Trophoblast cell (in vitro differentiated cells and primary cell): ENCODE measurements at regions not wholly inside any gene's neighbourhood (a gene's known extent, or its start where the extent isn't known, plus 50 kb on each side); places are given as distances from the start of the nearest gene placed in this dataset.

Experiments
- DNase-seq, 2 donors: peaks; one replicate each; pipeline ENCODE4 v3.0.0-alpha.2; 2016
- H2AFZ ChIP-seq: 2 replicates; pipeline ENCODE4 v1.6.1; 2013; ENCODE audit warnings: low read length, moderate library complexity, mild to moderate bottlenecking; ENCODE audit not compliant: insufficient read depth, poor library complexity
- H2AK5ac ChIP-seq: 2 replicates; pipeline ENCODE4 v1.6.1; 2013; ENCODE audit warnings: mild to moderate bottlenecking, low read length
- H2BK120ac ChIP-seq: 2 replicates; pipeline ENCODE4 v1.6.1; 2013; ENCODE audit warnings: low read length, mild to moderate bottlenecking, moderate library complexity; ENCODE audit not compliant: insufficient read depth, poor library complexity
- H2BK12ac ChIP-seq: 2 replicates; pipeline ENCODE4 v1.6.1; 2013; ENCODE audit warnings: mild to moderate bottlenecking, low read length, moderate library complexity
- H2BK5ac ChIP-seq: 2 replicates; pipeline ENCODE4 v1.6.1; 2013; ENCODE audit warnings: low read length, low read depth, moderate library complexity, mild to moderate bottlenecking; ENCODE audit not compliant: poor library complexity
- H3K14ac ChIP-seq: 2 replicates; pipeline ENCODE4 v1.6.1; 2013; ENCODE audit warnings: mild to moderate bottlenecking, low read length
- H3K18ac ChIP-seq: 2 replicates; pipeline ENCODE4 v1.6.1; 2013; ENCODE audit warnings: mild to moderate bottlenecking, low read length
- H3K23ac ChIP-seq: 2 replicates; pipeline ENCODE4 v1.6.1; 2013; ENCODE audit warnings: low read length
- H3K27ac ChIP-seq: 2 replicates; pipeline ENCODE4 v1.5.1; 2013; ENCODE audit warnings: low read depth, mild to moderate bottlenecking, inconsistent platforms, low read length, moderate library complexity
- H3K27me3 ChIP-seq: 2 replicates; pipeline ENCODE4 v1.6.1; 2013; ENCODE audit warnings: inconsistent platforms, mild to moderate bottlenecking, low read length, moderate library complexity; ENCODE audit not compliant: insufficient read depth
- H3K36me3 ChIP-seq, 2 experiments: 1 replicate in 1 of 2; 2 replicates in 1 of 2; pipeline ENCODE4 v1.6.1; 2013; ENCODE audit warnings: low read length in 2 of 2, mild to moderate bottlenecking in 2 of 2, moderate library complexity in 1 of 2; ENCODE audit not compliant: insufficient read depth in 2 of 2, control insufficient read depth in 1 of 2
- H3K4ac ChIP-seq: 2 replicates; pipeline ENCODE4 v1.6.1; 2013; ENCODE audit warnings: low read depth, mild to moderate bottlenecking, low read length, moderate library complexity
- H3K4me1 ChIP-seq, 2 experiments: 1 replicate in 1 of 2; 2 replicates in 1 of 2; pipeline ENCODE4 v1.6.1; 2013; ENCODE audit warnings: low read length in 2 of 2, mild to moderate bottlenecking in 2 of 2, moderate library complexity in 1 of 2; ENCODE audit not compliant: insufficient read depth in 2 of 2, control insufficient read depth in 1 of 2
- H3K4me2 ChIP-seq: 2 replicates; pipeline ENCODE4 v1.6.1; 2013; ENCODE audit warnings: inconsistent platforms, mild to moderate bottlenecking, low read length, moderate library complexity
- H3K4me3 ChIP-seq: 2 replicates; pipeline ENCODE4 v1.5.1; 2013; ENCODE audit warnings: mild to moderate bottlenecking, low read depth, low read length, inconsistent platforms
- H3K79me1 ChIP-seq: one replicate; pipeline ENCODE4 v1.6.1; 2013; ENCODE audit warnings: low read length
- H3K79me2 ChIP-seq: 2 replicates; pipeline ENCODE4 v1.6.1; 2013; ENCODE audit warnings: low read length, mild to moderate bottlenecking; ENCODE audit not compliant: control insufficient read depth, insufficient read depth, poor library complexity
- H3K9ac ChIP-seq: 2 replicates; pipeline ENCODE4 v1.6.1; 2013; ENCODE audit warnings: mild to moderate bottlenecking, low read length
- H3K9me3 ChIP-seq: 2 replicates; pipeline ENCODE4 v1.6.1; 2013; ENCODE audit warnings: low read depth, mild to moderate bottlenecking, control low read depth, inconsistent platforms, low read length; ENCODE audit not compliant: insufficient read depth
- H4K12ac ChIP-seq: 2 replicates; pipeline ENCODE4 v1.6.1; 2013; ENCODE audit warnings: low read depth, mild to moderate bottlenecking, low read length, moderate library complexity
- H4K8ac ChIP-seq: 2 replicates; pipeline ENCODE4 v1.6.1; 2013; ENCODE audit warnings: low read depth, mild to moderate bottlenecking, low read length, moderate library complexity
- H4K91ac ChIP-seq: one replicate; pipeline ENCODE4 v1.6.1; 2013; ENCODE audit warnings: low read depth, mild to moderate bottlenecking, low read length, moderate library complexity
- WGBS: extraction: QIAGEN DNeasy Blood & Tissue Kit; methylation state at CpG from one replicate; pipeline ENCODE4 v1.1.7; 2013; ENCODE audit warnings: missing lambda C conversion rate; ENCODE audit not compliant: insufficient read length, insufficient coverage; ENCODE audit errors: extremely low coverage; 5-methylcytosine and 5-hydroxymethylcytosine counted together

- Histone ChIP-seq H3K4ac (no peak overlapping the region), H4K8ac (no peak overlapping the region), H3K79me1 (peaks cover 2% of the 10 kb centered on the region), H3K4me2 (no peak overlapping the region), H3K9ac (no peak overlapping the region), H3K9me3 (no peaks in the 10 kb centered on the region), H3K14ac (no peak overlapping the region), H3K36me3 (no peaks in the 10 kb centered on the region), H3K4me1 (peaks cover 6 to 8% of the 10 kb centered on the region in 2 experiments), H3K27me3 (no peaks in the 10 kb centered on the region), H4K91ac (no peak overlapping the region), H2BK5ac (no peak overlapping the region), H2AK5ac (no peak overlapping the region), H3K23ac (no peak overlapping the region), H3K79me2 (no peaks in the 10 kb centered on the region), H3K18ac (no peak overlapping the region), H3K4me3 (no peak overlapping the region), H2BK120ac (no peak overlapping the region), H4K12ac (no peak overlapping the region), H2BK12ac (no peak overlapping the region), H2AFZ (no peak overlapping the region), H3K27ac (no peak overlapping the region)
- DNase-seq = peak in 1 of 2 donors; percentile 26
- WGBS = no CpG with 5 or more reads among the region's 1 CpG
Measured at GRCh38 chr6:77124604-77125003, 338.7 kb downstream of the HTR1B start.

GRCh38 chr6:77123527-77123926 is 339.8 kb downstream of the HTR1B start:
- Histone ChIP-seq H3K79me2 (no peaks in the 10 kb centered on the region), H3K27ac (no peak overlapping the region), H3K14ac (no peak overlapping the region), H3K23ac (no peak overlapping the region), H4K91ac (no peak overlapping the region), H2BK120ac (no peak overlapping the region), H3K9me3 (no peaks in the 10 kb centered on the region), H3K4ac (no peak overlapping the region), H3K36me3 (no peaks in the 10 kb centered on the region), H2BK5ac (no peak overlapping the region), H4K12ac (no peak overlapping the region), H2AFZ (no peak overlapping the region), H4K8ac (no peak overlapping the region), H3K4me2 (no peak overlapping the region), H3K4me3 (no peak overlapping the region), H3K4me1 (peaks cover 6 to 8% of the 10 kb centered on the region in 2 experiments), H2BK12ac (no peak overlapping the region), H3K18ac (no peak overlapping the region), H3K79me1 (peaks cover 2% of the 10 kb centered on the region), H3K27me3 (no peaks in the 10 kb centered on the region), H3K9ac (no peak overlapping the region), H2AK5ac (no peak overlapping the region)
- WGBS = no CpG with 5 or more reads among the region's 3 CpGs
- no peak for DNase-seq

GRCh38 chr6:77106992-77107391 is 356.3 kb downstream of the HTR1B start:
- H3K4me2 ChIP-seq = no peak overlapping the region
- H4K8ac ChIP-seq = no peak overlapping the region
- no peak overlapping the region for H2AFZ ChIP-seq
- no peak overlapping the region for H2BK12ac ChIP-seq
- no peaks in the 10 kb centered on the region for H3K36me3 ChIP-seq
- no peak overlapping the region for H4K91ac ChIP-seq
- no peak overlapping the region for H3K23ac ChIP-seq
- no peak overlapping the region for H3K4ac ChIP-seq
- no peak overlapping the region for H2BK120ac ChIP-seq
- no peaks in the 10 kb centered on the region for H3K9me3 ChIP-seq
- H2BK5ac ChIP-seq = no peak overlapping the region
- no peak for DNase-seq
- no CpG with 5 or more reads among the region's 4 CpGs for WGBS
- H3K4me3 ChIP-seq = no peak overlapping the region
- no peak overlapping the region for H3K27ac ChIP-seq
- H3K18ac ChIP-seq = no peak overlapping the region
- H3K4me1 ChIP-seq = no peaks in the 10 kb centered on the region
- no peak overlapping the region for H2AK5ac ChIP-seq
- H3K79me1 ChIP-seq = no peaks in the 10 kb centered on the region
- no peak overlapping the region for H4K12ac ChIP-seq
- H3K14ac ChIP-seq = no peak overlapping the region
- no peaks in the 10 kb centered on the region for H3K79me2 ChIP-seq
- H3K9ac ChIP-seq = no peak overlapping the region
- no peaks in the 10 kb centered on the region for H3K27me3 ChIP-seq

DNA sequence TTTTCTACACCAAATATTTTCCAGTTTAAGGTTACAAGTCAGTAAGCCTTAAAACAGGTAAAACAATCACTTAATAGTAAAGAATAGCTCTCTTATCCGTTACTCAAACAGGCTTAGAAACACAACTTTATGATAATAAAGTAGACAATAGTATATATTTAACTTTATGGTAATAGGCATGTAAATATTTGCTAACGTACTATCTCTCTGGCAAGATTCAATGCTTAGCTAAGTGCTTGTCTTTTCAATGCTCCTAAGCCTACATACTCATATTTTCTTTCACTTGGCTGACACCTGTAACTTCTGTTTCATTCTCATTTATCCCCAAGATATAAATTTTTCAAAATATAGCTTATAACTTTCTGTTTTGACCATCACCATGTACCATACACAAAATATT is 358.2 kb downstream of the HTR1B start:
- H3K14ac ChIP-seq = no peak overlapping the region
- H3K27me3 ChIP-seq = no peaks in the 10 kb centered on the region
- no peak for DNase-seq
- no peaks in the 10 kb centered on the region for H3K4me1 ChIP-seq
- no peak overlapping the region for H4K8ac ChIP-seq
- no CpG with 5 or more reads among the region's 2 CpGs for WGBS
- H3K18ac ChIP-seq = no peak overlapping the region
- H3K4me2 ChIP-seq = no peak overlapping the region
- H3K27ac ChIP-seq = no peak overlapping the region
- H3K4me3 ChIP-seq = no peak overlapping the region
- no peaks in the 10 kb centered on the region for H3K79me1 ChIP-seq
- no peak overlapping the region for H2AFZ ChIP-seq
- no peak overlapping the region for H4K12ac ChIP-seq
- H3K36me3 ChIP-seq = no peaks in the 10 kb centered on the region
- H2BK12ac ChIP-seq = no peak overlapping the region
- no peak overlapping the region for H2AK5ac ChIP-seq
- H4K91ac ChIP-seq = no peak overlapping the region
- no peak overlapping the region for H2BK5ac ChIP-seq
- H3K9ac ChIP-seq = no peak overlapping the region
- H3K9me3 ChIP-seq = no peaks in the 10 kb centered on the region
- H3K79me2 ChIP-seq = no peaks in the 10 kb centered on the region
- H2BK120ac ChIP-seq = no peak overlapping the region
- H3K4ac ChIP-seq = no peak overlapping the region
- no peak overlapping the region for H3K23ac ChIP-seq
